Tibial nerve (tissue), 3 donors: ENCODE measurements at regions not wholly inside any gene's neighbourhood (a gene's known extent, or its start where the extent isn't known, plus 50 kb on each side); places are given as distances from the start of the nearest gene placed in this dataset.

Source experiments
- POLR2A ChIP-seq, 2 donors: fragments of 450-650 bp; IDR thresholded peaks; one replicate each; pipeline ENCODE4 v1.6.1; 2017; ENCODE audit warnings: antibody characterized with exemption in 2 of 2, mild to moderate bottlenecking in 2 of 2, moderate library complexity in 2 of 2
- TF ChIP-seq, protein P1 (sequence below), 5 experiments: fragments of 200-600 bp in 3 of 5; fragments of 450-650 bp in 2 of 5; sonication (generic) in 3 of 5; IDR thresholded peaks; one replicate each; pipeline ENCODE4 v1.5.1; 2016 to 2019; ENCODE audit warnings: antibody characterized with exemption in 5 of 5, mild to moderate bottlenecking in 3 of 5, moderate library complexity in 2 of 5

GRCh38 chr2:51995293-51995692, 963.4 kb upstream of the NRXN1 start:
- TF ChIP-seq, protein P1, sequence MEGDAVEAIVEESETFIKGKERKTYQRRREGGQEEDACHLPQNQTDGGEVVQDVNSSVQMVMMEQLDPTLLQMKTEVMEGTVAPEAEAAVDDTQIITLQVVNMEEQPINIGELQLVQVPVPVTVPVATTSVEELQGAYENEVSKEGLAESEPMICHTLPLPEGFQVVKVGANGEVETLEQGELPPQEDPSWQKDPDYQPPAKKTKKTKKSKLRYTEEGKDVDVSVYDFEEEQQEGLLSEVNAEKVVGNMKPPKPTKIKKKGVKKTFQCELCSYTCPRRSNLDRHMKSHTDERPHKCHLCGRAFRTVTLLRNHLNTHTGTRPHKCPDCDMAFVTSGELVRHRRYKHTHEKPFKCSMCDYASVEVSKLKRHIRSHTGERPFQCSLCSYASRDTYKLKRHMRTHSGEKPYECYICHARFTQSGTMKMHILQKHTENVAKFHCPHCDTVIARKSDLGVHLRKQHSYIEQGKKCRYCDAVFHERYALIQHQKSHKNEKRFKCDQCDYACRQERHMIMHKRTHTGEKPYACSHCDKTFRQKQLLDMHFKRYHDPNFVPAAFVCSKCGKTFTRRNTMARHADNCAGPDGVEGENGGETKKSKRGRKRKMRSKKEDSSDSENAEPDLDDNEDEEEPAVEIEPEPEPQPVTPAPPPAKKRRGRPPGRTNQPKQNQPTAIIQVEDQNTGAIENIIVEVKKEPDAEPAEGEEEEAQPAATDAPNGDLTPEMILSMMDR (IDR thresholded peaks at IDR 0.05): no peak
- no peak for TF ChIP-seq POLR2A (IDR thresholded peaks at IDR 0.05)
